H9 (cell line): ENCODE measurements at regions not wholly inside any gene's neighbourhood (a gene's known extent, or its start where the extent isn't known, plus 50 kb on each side); places are given as distances from the start of the nearest gene placed in this dataset.

Source experiments
- DNase-seq: peaks from one replicate; pipeline ENCODE4 v3.0.0-alpha.2; 2017
- H2AFZ ChIP-seq: one replicate; pipeline ENCODE4 v1.6.1; 2013; ENCODE audit warnings: mild to moderate bottlenecking, low read length, control low read depth, moderate library complexity
- H2AK5ac ChIP-seq: 2 replicates; pipeline ENCODE4 v1.6.1; 2013; ENCODE audit warnings: low read length, control low read depth, mixed read lengths; ENCODE audit not compliant: insufficient read length
- H2BK120ac ChIP-seq: one replicate; pipeline ENCODE4 v1.6.1; 2013; ENCODE audit warnings: low read depth, mild to moderate bottlenecking, low read length, control low read depth, inconsistent platforms; ENCODE audit not compliant: poor library complexity, severe bottlenecking
- H2BK12ac ChIP-seq: 2 replicates; pipeline ENCODE4 v1.6.1; 2013; ENCODE audit warnings: low read length, control low read depth, mixed read lengths, low read depth; ENCODE audit not compliant: insufficient read length
- H2BK15ac ChIP-seq: 2 replicates; pipeline ENCODE4 v1.6.1; 2013; ENCODE audit warnings: low read depth, low read length, control low read depth
- H2BK20ac ChIP-seq: one replicate; pipeline ENCODE4 v1.6.1; 2013; ENCODE audit warnings: low read depth, mild to moderate bottlenecking, low read length, control low read depth, inconsistent platforms; ENCODE audit not compliant: poor library complexity, severe bottlenecking
- H2BK5ac ChIP-seq: 2 replicates; pipeline ENCODE4 v1.6.1; 2013; ENCODE audit warnings: low read length, control low read depth, mixed read lengths; ENCODE audit not compliant: insufficient read length
- H3K14ac ChIP-seq: 2 replicates; pipeline ENCODE4 v1.6.1; 2013; ENCODE audit warnings: low read length, control low read depth; ENCODE audit not compliant: insufficient read depth
- H3K18ac ChIP-seq: 2 replicates; pipeline ENCODE4 v1.6.1; 2013; ENCODE audit warnings: low read depth, mild to moderate bottlenecking, mixed read lengths, low read length, control low read depth; ENCODE audit not compliant: insufficient read length
- H3K23ac ChIP-seq: 2 replicates; pipeline ENCODE4 v1.6.1; 2013; ENCODE audit warnings: low read length, control low read depth, mixed read lengths, low read depth; ENCODE audit not compliant: insufficient read length
- H3K23me2 ChIP-seq: 2 replicates; pipeline ENCODE4 v1.6.1; 2013; ENCODE audit warnings: low read depth, mild to moderate bottlenecking, mixed read lengths, low read length, control low read depth; ENCODE audit not compliant: insufficient read length, poor library complexity, severe bottlenecking
- H3K27ac ChIP-seq: 2 replicates; pipeline ENCODE4 v1.5.1; 2013; ENCODE audit warnings: low read length, control low read depth, mixed read lengths, low read depth; ENCODE audit not compliant: insufficient read length
- H3K27me3 ChIP-seq: 2 replicates; pipeline ENCODE4 v1.6.1; 2013; ENCODE audit warnings: low read length, control low read depth, inconsistent platforms; ENCODE audit not compliant: insufficient read depth
- H3K4ac ChIP-seq: 2 replicates; pipeline ENCODE4 v1.6.1; 2013; ENCODE audit warnings: low read depth, mild to moderate bottlenecking, control low read depth, inconsistent platforms, low read length, moderate library complexity
- H3K4me1 ChIP-seq: 2 replicates; pipeline ENCODE4 v1.6.1; 2013; ENCODE audit warnings: low read length, control low read depth, inconsistent platforms; ENCODE audit not compliant: insufficient read depth
- H3K4me2 ChIP-seq: 2 replicates; pipeline ENCODE4 v1.6.1; 2013; ENCODE audit warnings: low read length, control low read depth, mixed read lengths; ENCODE audit not compliant: insufficient read length, insufficient read depth
- H3K56ac ChIP-seq: 2 replicates; pipeline ENCODE4 v1.6.1; 2013; ENCODE audit warnings: low read depth, mild to moderate bottlenecking, mixed read lengths, low read length, control low read depth; ENCODE audit not compliant: insufficient read length
- H3K79me1 ChIP-seq: 2 replicates; pipeline ENCODE4 v1.6.1; 2013; ENCODE audit warnings: low read depth, mild to moderate bottlenecking, moderate library complexity, low read length, control low read depth, inconsistent platforms; ENCODE audit not compliant: insufficient read depth, poor library complexity, severe bottlenecking
- H3K79me2 ChIP-seq: 2 replicates; pipeline ENCODE4 v1.6.1; 2013; ENCODE audit warnings: low read length, control low read depth, inconsistent platforms; ENCODE audit not compliant: insufficient read depth
- H3K9ac ChIP-seq: 2 replicates; pipeline ENCODE4 v1.6.1; 2013; ENCODE audit warnings: low read length, control low read depth, mixed read lengths; ENCODE audit not compliant: insufficient read length; ENCODE audit errors: extremely low read depth
- H3K9me3 ChIP-seq: one replicate; pipeline ENCODE4 v1.6.1; 2013; ENCODE audit warnings: low read depth, low read length, inconsistent platforms; ENCODE audit not compliant: control insufficient read depth
- H3T11ph ChIP-seq: one replicate; pipeline ENCODE4 v1.6.1; 2013; ENCODE audit warnings: mild to moderate bottlenecking, low read length, control low read depth, inconsistent platforms
- H4K20me1 ChIP-seq: one replicate; pipeline ENCODE4 v1.6.1; 2013; ENCODE audit not compliant: control insufficient read depth, insufficient read length, insufficient read depth
- H4K5ac ChIP-seq: 2 replicates; pipeline ENCODE4 v1.6.1; 2013; ENCODE audit warnings: low read depth, mild to moderate bottlenecking, mixed read lengths, low read length, control low read depth; ENCODE audit not compliant: insufficient read length
- H4K8ac ChIP-seq: replicated peaks from 2 replicates; pipeline ENCODE4 v1.6.1; 2013; ENCODE audit warnings: low read length, control low read depth, mixed read lengths, low read depth; ENCODE audit not compliant: insufficient read length
- H4K91ac ChIP-seq: 2 replicates; pipeline ENCODE4 v1.6.1; 2013; ENCODE audit warnings: low read depth, mild to moderate bottlenecking, moderate library complexity, mixed read lengths, low read length, control low read depth; ENCODE audit not compliant: insufficient read length
- H3K27ac Mint-ChIP-seq, 3 experiments: 2 replicates in 2 of 3; 3 replicates in 1 of 3; pipeline ENCODE4 v1.8.0; 2020 to 2021; ENCODE audit warnings: mixed read lengths in 3 of 3, mild to moderate bottlenecking in 1 of 3, moderate library complexity in 1 of 3
- H3K27me3 Mint-ChIP-seq: 2 replicates; pipeline ENCODE4 v1.8.0; 2021; ENCODE audit warnings: low read depth, mild to moderate bottlenecking, moderate library complexity, mixed read lengths
- H3K36me3 Mint-ChIP-seq, 3 experiments: 2 replicates in 2 of 3; 3 replicates in 1 of 3; pipeline ENCODE4 v1.8.0; 2020 to 2021; ENCODE audit warnings: low read depth in 3 of 3, mixed read lengths in 3 of 3; ENCODE audit not compliant: insufficient read depth in 1 of 3
- H3K4me1 Mint-ChIP-seq, 2 experiments: 2 replicates each; pipeline ENCODE4 v1.8.0; 2020; ENCODE audit warnings: mixed read lengths in 2 of 2
- H3K4me3 Mint-ChIP-seq, 2 experiments: 2 replicates in 1 of 2; 3 replicates in 1 of 2; pipeline ENCODE4 v1.8.0; 2020 to 2021; ENCODE audit warnings: mild to moderate bottlenecking in 2 of 2, mixed read lengths in 2 of 2, moderate library complexity in 1 of 2
- H3K9me3 Mint-ChIP-seq, 2 experiments: 2 replicates in 1 of 2; 3 replicates in 1 of 2; pipeline ENCODE4 v1.8.0; 2020; ENCODE audit warnings: mild to moderate bottlenecking in 2 of 2, mixed read lengths in 2 of 2, moderate library complexity in 1 of 2
- WGBS: extraction: QIAGEN DNeasy Blood & Tissue Kit; methylation state at CpG from one replicate; pipeline ENCODE4 v1.1.7; 2013; ENCODE audit warnings: missing lambda C conversion rate, low lambda C conversion rate, mixed read lengths; ENCODE audit not compliant: insufficient read length; ENCODE audit errors: extremely low coverage; 5-methylcytosine and 5-hydroxymethylcytosine counted together
- TF ChIP-seq, protein P1 (sequence below): fragments of 200-600 bp; sonication (generic); conservative IDR thresholded peaks from 3 replicates; pipeline ENCODE4 v1.8.0; 2021; ENCODE audit warnings: antibody characterized with exemption, mild to moderate bottlenecking

DNA sequence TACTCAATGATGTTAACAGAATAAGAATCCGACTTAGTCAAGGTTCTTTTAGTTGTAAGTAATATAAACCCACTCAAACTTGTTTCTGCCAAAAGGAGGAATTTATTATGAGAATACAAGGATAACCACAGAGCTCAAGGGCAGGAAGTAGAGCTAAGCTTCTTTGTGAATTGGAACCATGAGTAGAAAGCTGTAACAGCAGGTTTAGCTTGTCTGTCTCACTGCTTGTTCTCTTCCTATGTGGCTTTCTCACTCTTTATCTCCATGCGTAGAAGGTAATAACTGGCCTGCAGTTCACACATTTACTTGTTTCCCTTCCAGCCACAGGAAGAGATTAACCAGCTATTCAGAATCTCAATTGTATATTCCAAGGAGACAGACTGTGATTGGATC, 378.3 kb downstream of the PPP1R2C start:
- Histone ChIP-seq H4K91ac (no peak overlapping the region), H3K56ac (no peak overlapping the region), H3K79me1 (no peaks in the 10 kb centered on the region), H2BK120ac (no peak overlapping the region), H3K9me3 (no peaks in the 10 kb centered on the region), H4K8ac (no peak overlapping the region), H3K14ac (no peak overlapping the region), H3T11ph (no peak overlapping the region), H4K20me1 (no peaks in the 10 kb centered on the region), H2AFZ (no peak overlapping the region), H2AK5ac (no peak overlapping the region), H2BK12ac (no peak overlapping the region), H2BK20ac (no peak overlapping the region), H3K23me2 (no peaks in the 10 kb centered on the region), H2BK5ac (no peak overlapping the region), H3K79me2 (no peaks in the 10 kb centered on the region), H3K27me3 (no peaks in the 10 kb centered on the region), H4K5ac (no peak overlapping the region), H2BK15ac (no peak overlapping the region), H3K27ac (no peak overlapping the region), H3K23ac (no peak overlapping the region), H3K4me1 (no peaks in the 10 kb centered on the region; the same call in 1 of the 2 replicates), H3K18ac (no peak overlapping the region), H3K4me2 (no peak overlapping the region), H3K4ac (no peak overlapping the region), H3K9ac (no peak overlapping the region)
- Mint-ChIP-seq H3K9me3 (peaks cover 0 to 55% of the 10 kb centered on the region in 2 experiments; a peak in 4 of 5 replicates), H3K36me3 (peaks cover 0 to 13% (median 7%) of the 10 kb centered on the region in 3 experiments; a peak in 2 of 7 replicates), H3K4me3 (no peak overlapping the region), H3K27ac (no peak overlapping the region), H3K4me1 (peaks cover 0 to 3% of the 10 kb centered on the region in 2 experiments; a peak in 1 of 4 replicates), H3K27me3 (no peaks in the 10 kb centered on the region)
- no CpG with 5 or more reads among the region's 2 CpGs for WGBS
- TF ChIP-seq, protein P1, sequence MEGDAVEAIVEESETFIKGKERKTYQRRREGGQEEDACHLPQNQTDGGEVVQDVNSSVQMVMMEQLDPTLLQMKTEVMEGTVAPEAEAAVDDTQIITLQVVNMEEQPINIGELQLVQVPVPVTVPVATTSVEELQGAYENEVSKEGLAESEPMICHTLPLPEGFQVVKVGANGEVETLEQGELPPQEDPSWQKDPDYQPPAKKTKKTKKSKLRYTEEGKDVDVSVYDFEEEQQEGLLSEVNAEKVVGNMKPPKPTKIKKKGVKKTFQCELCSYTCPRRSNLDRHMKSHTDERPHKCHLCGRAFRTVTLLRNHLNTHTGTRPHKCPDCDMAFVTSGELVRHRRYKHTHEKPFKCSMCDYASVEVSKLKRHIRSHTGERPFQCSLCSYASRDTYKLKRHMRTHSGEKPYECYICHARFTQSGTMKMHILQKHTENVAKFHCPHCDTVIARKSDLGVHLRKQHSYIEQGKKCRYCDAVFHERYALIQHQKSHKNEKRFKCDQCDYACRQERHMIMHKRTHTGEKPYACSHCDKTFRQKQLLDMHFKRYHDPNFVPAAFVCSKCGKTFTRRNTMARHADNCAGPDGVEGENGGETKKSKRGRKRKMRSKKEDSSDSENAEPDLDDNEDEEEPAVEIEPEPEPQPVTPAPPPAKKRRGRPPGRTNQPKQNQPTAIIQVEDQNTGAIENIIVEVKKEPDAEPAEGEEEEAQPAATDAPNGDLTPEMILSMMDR, result no peak
- DNase-seq, result no peak
